ENCODE measurements at regions not wholly inside any gene's neighbourhood (a gene's known extent, or its start where the extent isn't known, plus 50 kb on each side); places are given as distances from the start of the nearest gene placed in this dataset.

DNA sequence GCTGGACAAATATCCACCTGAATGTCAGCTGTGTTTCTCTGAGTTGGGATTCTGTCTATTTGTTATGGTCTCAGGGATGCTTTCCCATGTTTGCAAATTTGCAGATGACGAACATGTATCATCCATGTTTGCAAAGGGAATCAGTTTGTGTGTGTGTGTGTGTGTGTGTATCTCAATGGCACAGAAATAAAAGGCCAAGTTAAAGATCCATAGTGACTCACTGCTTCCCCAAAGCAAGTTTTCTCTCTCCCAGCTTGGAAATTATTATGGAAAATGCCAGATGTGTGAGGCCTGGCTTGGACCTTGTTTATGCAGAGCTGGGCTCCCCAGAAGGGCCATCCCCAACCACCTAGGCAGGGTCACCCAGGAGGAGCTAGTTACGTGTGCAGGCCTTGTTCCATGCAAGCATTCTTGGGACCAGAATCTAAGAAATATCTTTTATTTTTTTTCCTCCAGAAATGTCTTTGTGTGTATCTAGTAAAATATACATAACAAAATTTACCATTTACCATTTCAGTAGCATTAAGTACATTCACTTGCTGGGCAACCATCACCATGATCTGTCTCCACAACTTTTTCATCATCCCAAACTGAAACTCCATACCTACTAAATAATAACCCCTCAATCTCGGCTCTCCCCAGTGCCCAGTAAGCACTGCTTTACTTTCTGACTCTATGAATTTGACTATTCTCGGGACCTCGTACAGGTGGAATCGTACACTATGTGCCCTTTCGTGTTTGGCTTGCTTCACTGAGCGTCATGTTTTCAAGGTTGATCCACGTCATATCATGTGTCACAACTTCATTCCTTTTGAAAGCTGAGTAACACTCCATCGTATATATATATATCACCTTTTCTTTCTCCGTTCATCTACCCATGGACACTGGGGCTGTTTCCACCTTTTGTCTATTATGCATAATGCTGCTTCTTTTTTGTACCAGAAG is 56.6 kb upstream of the WNT7B start:
- TF ChIP-seq, protein P1, sequence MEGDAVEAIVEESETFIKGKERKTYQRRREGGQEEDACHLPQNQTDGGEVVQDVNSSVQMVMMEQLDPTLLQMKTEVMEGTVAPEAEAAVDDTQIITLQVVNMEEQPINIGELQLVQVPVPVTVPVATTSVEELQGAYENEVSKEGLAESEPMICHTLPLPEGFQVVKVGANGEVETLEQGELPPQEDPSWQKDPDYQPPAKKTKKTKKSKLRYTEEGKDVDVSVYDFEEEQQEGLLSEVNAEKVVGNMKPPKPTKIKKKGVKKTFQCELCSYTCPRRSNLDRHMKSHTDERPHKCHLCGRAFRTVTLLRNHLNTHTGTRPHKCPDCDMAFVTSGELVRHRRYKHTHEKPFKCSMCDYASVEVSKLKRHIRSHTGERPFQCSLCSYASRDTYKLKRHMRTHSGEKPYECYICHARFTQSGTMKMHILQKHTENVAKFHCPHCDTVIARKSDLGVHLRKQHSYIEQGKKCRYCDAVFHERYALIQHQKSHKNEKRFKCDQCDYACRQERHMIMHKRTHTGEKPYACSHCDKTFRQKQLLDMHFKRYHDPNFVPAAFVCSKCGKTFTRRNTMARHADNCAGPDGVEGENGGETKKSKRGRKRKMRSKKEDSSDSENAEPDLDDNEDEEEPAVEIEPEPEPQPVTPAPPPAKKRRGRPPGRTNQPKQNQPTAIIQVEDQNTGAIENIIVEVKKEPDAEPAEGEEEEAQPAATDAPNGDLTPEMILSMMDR (conservative IDR thresholded peaks at IDR 0.05), result no peak
- no peak for TF ChIP-seq ZFX (IDR thresholded peaks at IDR 0.05)

All from C4-2B (cell line).